HepG2 (cell line): ENCODE measurements at regions not wholly inside any gene's neighbourhood (a gene's known extent, or its start where the extent isn't known, plus 50 kb on each side); places are given as distances from the start of the nearest gene placed in this dataset.

Source experiments
- ATAC-seq: fragments of 200-7000 bp; cut with Tn5 transposase; 3 replicates; pipeline ENCODE4 v1.9.1; 2020; ENCODE audit warnings: mild to moderate bottlenecking, moderate library complexity
- BruUV-seq: library from RNA; stranded (reverse); fragments of 400-500 nt; replicated peaks from 2 replicates; lab custom pipeline; 2021; lab: Mats Ljungman, UMichigan
- CTCF ChIA-PET: fragments of 300-600 bp; formaldehyde crosslinking; extraction: SDS; loops from one replicate; lab custom pipeline; 2021; ENCODE audit warnings: low total read pairs, inconsistent platforms, low intra/inter-chr PET ratio; lab: Yijun Ruan, JAX
- POLR2A ChIA-PET: fragments of 350-600 bp; sonication (Branson Sonifier 250); formaldehyde crosslinking; loops from one replicate; lab custom pipeline; 2020; ENCODE audit warnings: antibody characterized with exemption, inconsistent platforms; lab: Yijun Ruan, JAX
- DNase-seq: peaks from one replicate; pipeline ENCODE4 v3.0.0-alpha.2; 2015; ENCODE audit warnings: low spot score
- FAIRE-seq: peaks from 3 replicates; lab custom pipeline; 2011; peaks lifted over from hg19 to GRCh38; lab: Jason Lieb, UNC
- H2AFZ ChIP-seq: one replicate; pipeline ENCODE4 v1.6.1; 2011; ENCODE audit warnings: low read length, inconsistent platforms
- H3K27ac ChIP-seq: fragments of 300-600 bp; 3 replicates; pipeline ENCODE4 v1.8.0; 2011; ENCODE audit warnings: mixed run types, mild to moderate bottlenecking, mixed read lengths, low read length, inconsistent platforms; ENCODE audit not compliant: insufficient read depth; ENCODE audit errors: extremely low read length
- H3K27me3 ChIP-seq, 2 experiments: fragments of 200-600 bp in 1 of 2; 2 replicates in 1 of 2; 3 replicates in 1 of 2; pipeline versions ENCODE4 v1.6.0 to v1.8.0; 2011; ENCODE audit warnings: low read length in 2 of 2, mild to moderate bottlenecking in 2 of 2, moderate library complexity in 2 of 2, inconsistent platforms in 1 of 2; ENCODE audit not compliant: insufficient read depth in 2 of 2, control insufficient read depth in 1 of 2
- H3K36me3 ChIP-seq, 2 experiments: fragments of 200-600 bp in 1 of 2; replicated peaks in 1 of 2; 2 replicates in 1 of 2; 3 replicates in 1 of 2; pipeline versions ENCODE4 v1.5.1 to v1.8.0; 2011; ENCODE audit warnings: low read length in 2 of 2, inconsistent platforms in 1 of 2; ENCODE audit not compliant: insufficient read depth in 2 of 2, control insufficient read depth in 1 of 2
- H3K4me1 ChIP-seq: 2 replicates; pipeline ENCODE4 v1.5.1; 2012; ENCODE audit warnings: low read length, inconsistent platforms; ENCODE audit not compliant: insufficient read depth
- H3K4me2 ChIP-seq: 2 replicates; pipeline ENCODE4 v1.6.0; 2011; ENCODE audit warnings: low read depth, low read length, inconsistent platforms
- H3K4me3 ChIP-seq, 3 experiments: fragments of 200-600 bp in 1 of 3; sonication (generic), shearing (Covaris generic) in 1 of 3; replicated peaks in 1 of 3; 2 replicates each; pipeline ENCODE4 v1.5.1; 2011 to 2016; ENCODE audit warnings: low read length in 3 of 3, inconsistent platforms in 2 of 3, low read depth in 2 of 3, mild to moderate bottlenecking in 2 of 3, control low read depth in 1 of 3, mixed read lengths in 1 of 3; ENCODE audit not compliant: insufficient read depth in 1 of 3
- H3K79me2 ChIP-seq: one replicate; pipeline ENCODE4 v1.6.1; 2011; ENCODE audit warnings: low read length, inconsistent platforms; ENCODE audit not compliant: insufficient read depth
- H3K9ac ChIP-seq: 2 replicates; pipeline ENCODE4 v1.6.0; 2011; ENCODE audit warnings: mild to moderate bottlenecking, low read depth, low read length, inconsistent platforms; ENCODE audit not compliant: insufficient read depth
- H3K9me3 ChIP-seq: 2 replicates; pipeline ENCODE4 v1.5.1; 2012; ENCODE audit warnings: mild to moderate bottlenecking, low read length
- H4K20me1 ChIP-seq: 2 replicates; pipeline ENCODE4 v1.6.0; 2011; ENCODE audit warnings: inconsistent platforms, mild to moderate bottlenecking, low read length, moderate library complexity; ENCODE audit not compliant: insufficient read depth
- ARID3A ChIP-seq: IDR thresholded peaks from 2 replicates; pipeline ENCODE4 v1.6.1; 2012; ENCODE audit warnings: low read depth, low read length, improper control_type of control experiment
- HIC2 ChIP-seq: sonication (generic); formaldehyde crosslinking; IDR thresholded peaks from 2 replicates; pipeline ENCODE4 v1.9.0; 2022; ENCODE audit warnings: low read depth, missing genetic modification reagents
- KLF6 ChIP-seq: IDR thresholded peaks from 2 replicates; pipeline ENCODE4 v1.8.0; 2016; ENCODE audit warnings: missing biosample characterization, missing genetic modification reagents
- NR2F6 ChIP-seq, 2 experiments: IDR thresholded peaks; 2 replicates each; pipeline ENCODE4 v1.6.1; 2016; ENCODE audit warnings: antibody characterized with exemption in 1 of 2, mild to moderate bottlenecking in 1 of 2
- REL ChIP-seq: sonication (generic); formaldehyde crosslinking; conservative IDR thresholded peaks from 2 replicates; pipeline ENCODE4 v1.8.0; 2022; ENCODE audit warnings: mild to moderate bottlenecking, missing genetic modification reagents, moderate library complexity
- SAFB2 ChIP-seq: sonication (generic); formaldehyde crosslinking; IDR thresholded peaks from 2 replicates; pipeline ENCODE4 v1.5.1; 2020; ENCODE audit warnings: missing genetic modification reagents, low read depth, mild to moderate bottlenecking, borderline replicate concordance
- XRCC5 ChIP-seq: fragments of 200-400 bp; formaldehyde crosslinking; optimal IDR thresholded peaks from 2 replicates; pipeline ENCODE3; 2017; ENCODE audit warnings: mild to moderate bottlenecking, low read length
- ZNF205 ChIP-seq: IDR thresholded peaks from 2 replicates; pipeline ENCODE4 v1.6.1; 2018; ENCODE audit warnings: missing biosample characterization, missing genetic modification reagents
- ZNF510 ChIP-seq: sonication (generic); formaldehyde crosslinking; IDR thresholded peaks from 2 replicates; pipeline ENCODE4 v1.4.0; 2020; ENCODE audit warnings: low read depth, mild to moderate bottlenecking, missing genetic modification reagents
- ZNF570 ChIP-seq: sonication (generic); formaldehyde crosslinking; IDR thresholded peaks from 2 replicates; pipeline ENCODE4 v1.4.0; 2020; ENCODE audit warnings: mild to moderate bottlenecking, missing genetic modification reagents, borderline replicate concordance
- WGBS: methylation state at CpG from one replicate; pipeline ENCODE4 v1.1.6; 2017; ENCODE audit warnings: low lambda C conversion rate; 5-methylcytosine and 5-hydroxymethylcytosine counted together
- in situ Hi-C: cut with HindIII; loops from 2 replicates; pipeline ENCODE4 v1.10.0; 2017; ENCODE audit warnings: low pct_unique_long_range_greater_than_20kb; ENCODE audit not compliant: extremely low pct_ligation_motif_present
- intact Hi-C: fragments of 100-400 bp; cut with micrococcal nuclease; formaldehyde crosslinking; loops from one replicate; pipeline ENCODE4 v1.10.0; 2022; ENCODE audit not compliant: unreplicated experiment
- TF ChIP-seq, protein P1 (sequence below): sonication (generic); formaldehyde crosslinking; IDR thresholded peaks from 2 replicates; pipeline ENCODE4 v1.5.0; 2020; ENCODE audit warnings: mild to moderate bottlenecking, missing genetic modification reagents, borderline replicate concordance
- TF ChIP-seq, protein P2 (sequence below): IDR thresholded peaks from 2 replicates; pipeline ENCODE4 v1.6.1; 2016; ENCODE audit warnings: control low read depth

DNA sequence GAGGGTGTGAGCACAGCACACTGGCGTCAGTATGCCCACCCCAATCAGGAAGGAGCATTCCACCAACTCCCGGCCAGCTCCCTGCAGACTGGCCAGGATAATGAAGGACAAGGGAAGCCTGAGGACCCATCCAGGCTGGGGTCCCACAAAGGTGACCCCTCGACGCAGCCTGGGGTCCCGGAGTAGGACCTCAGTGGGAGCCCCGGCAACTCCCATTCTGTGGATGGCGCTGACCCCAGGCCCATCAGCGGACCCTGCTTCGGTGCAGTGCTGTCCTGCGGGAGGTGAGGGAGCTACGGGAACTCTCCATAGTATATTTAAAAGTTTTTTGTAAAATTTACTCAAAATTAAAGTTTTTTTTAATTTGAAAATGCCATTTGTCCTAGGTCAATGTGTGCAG, 137.7 kb upstream of the NKX1-1 start:
- peaks cover 9 to 54% of the 10 kb centered on the region in 2 experiments; a peak in 4 of 5 replicates for H3K27me3 ChIP-seq
- no peak overlapping the region for H3K4me3 ChIP-seq
- ChIA-PET POLR2A (interaction anchor here (0.5 kb wide), 1 partner anchor 1539 kb away, joined by 3 read pairs; no protein-coding TSS in a partner anchor), CTCF (no interaction called here)
- no peaks in the 10 kb centered on the region for H3K9me3 ChIP-seq
- intact Hi-C loops, result no loop called here
- no peak for TF ChIP-seq HIC2 (CRISPR knock-in tag)
- TF ChIP-seq ZNF570, result no peak
- TF ChIP-seq ARID3A, result no peak
- no peak for TF ChIP-seq REL
- TF ChIP-seq, protein P1, sequence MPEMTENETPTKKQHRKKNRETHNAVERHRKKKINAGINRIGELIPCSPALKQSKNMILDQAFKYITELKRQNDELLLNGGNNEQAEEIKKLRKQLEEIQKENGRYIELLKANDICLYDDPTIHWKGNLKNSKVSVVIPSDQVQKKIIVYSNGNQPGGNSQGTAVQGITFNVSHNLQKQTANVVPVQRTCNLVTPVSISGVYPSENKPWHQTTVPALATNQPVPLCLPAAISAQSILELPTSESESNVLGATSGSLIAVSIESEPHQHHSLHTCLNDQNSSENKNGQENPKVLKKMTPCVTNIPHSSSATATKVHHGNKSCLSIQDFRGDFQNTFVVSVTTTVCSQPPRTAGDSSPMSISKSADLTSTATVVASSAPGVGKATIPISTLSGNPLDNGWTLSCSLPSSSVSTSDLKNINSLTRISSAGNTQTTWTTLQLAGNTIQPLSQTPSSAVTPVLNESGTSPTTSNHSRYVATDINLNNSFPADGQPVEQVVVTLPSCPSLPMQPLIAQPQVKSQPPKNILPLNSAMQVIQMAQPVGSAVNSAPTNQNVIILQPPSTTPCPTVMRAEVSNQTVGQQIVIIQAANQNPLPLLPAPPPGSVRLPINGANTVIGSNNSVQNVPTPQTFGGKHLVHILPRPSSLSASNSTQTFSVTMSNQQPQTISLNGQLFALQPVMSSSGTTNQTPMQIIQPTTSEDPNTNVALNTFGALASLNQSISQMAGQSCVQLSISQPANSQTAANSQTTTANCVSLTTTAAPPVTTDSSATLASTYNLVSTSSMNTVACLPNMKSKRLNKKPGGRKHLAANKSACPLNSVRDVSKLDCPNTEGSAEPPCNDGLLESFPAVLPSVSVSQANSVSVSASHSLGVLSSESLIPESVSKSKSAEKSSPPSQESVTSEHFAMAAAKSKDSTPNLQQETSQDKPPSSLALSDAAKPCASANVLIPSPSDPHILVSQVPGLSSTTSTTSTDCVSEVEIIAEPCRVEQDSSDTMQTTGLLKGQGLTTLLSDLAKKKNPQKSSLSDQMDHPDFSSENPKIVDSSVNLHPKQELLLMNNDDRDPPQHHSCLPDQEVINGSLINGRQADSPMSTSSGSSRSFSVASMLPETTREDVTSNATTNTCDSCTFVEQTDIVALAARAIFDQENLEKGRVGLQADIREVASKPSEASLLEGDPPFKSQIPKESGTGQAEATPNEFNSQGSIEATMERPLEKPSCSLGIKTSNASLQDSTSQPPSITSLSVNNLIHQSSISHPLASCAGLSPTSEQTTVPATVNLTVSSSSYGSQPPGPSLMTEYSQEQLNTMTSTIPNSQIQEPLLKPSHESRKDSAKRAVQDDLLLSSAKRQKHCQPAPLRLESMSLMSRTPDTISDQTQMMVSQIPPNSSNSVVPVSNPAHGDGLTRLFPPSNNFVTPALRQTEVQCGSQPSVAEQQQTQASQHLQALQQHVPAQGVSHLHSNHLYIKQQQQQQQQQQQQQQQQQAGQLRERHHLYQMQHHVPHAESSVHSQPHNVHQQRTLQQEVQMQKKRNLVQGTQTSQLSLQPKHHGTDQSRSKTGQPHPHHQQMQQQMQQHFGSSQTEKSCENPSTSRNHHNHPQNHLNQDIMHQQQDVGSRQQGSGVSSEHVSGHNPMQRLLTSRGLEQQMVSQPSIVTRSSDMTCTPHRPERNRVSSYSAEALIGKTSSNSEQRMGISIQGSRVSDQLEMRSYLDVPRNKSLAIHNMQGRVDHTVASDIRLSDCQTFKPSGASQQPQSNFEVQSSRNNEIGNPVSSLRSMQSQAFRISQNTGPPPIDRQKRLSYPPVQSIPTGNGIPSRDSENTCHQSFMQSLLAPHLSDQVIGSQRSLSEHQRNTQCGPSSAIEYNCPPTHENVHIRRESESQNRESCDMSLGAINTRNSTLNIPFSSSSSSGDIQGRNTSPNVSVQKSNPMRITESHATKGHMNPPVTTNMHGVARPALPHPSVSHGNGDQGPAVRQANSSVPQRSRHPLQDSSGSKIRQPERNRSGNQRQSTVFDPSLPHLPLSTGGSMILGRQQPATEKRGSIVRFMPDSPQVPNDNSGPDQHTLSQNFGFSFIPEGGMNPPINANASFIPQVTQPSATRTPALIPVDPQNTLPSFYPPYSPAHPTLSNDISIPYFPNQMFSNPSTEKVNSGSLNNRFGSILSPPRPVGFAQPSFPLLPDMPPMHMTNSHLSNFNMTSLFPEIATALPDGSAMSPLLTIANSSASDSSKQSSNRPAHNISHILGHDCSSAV (CRISPR knock-in tag), result no peak
- TF ChIP-seq, protein P2, sequence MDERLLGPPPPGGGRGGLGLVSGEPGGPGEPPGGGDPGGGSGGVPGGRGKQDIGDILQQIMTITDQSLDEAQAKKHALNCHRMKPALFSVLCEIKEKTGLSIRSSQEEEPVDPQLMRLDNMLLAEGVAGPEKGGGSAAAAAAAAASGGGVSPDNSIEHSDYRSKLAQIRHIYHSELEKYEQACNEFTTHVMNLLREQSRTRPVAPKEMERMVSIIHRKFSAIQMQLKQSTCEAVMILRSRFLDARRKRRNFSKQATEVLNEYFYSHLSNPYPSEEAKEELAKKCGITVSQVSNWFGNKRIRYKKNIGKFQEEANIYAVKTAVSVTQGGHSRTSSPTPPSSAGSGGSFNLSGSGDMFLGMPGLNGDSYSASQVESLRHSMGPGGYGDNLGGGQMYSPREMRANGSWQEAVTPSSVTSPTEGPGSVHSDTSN (CRISPR knock-in tag), result no peak
- TF ChIP-seq SAFB2 (CRISPR knock-in tag), result no peak
- no peak for TF ChIP-seq KLF6 (CRISPR knock-in tag)
- TF ChIP-seq ZNF205 (CRISPR knock-in tag), result no peak
- no peak for TF ChIP-seq XRCC5
- TF ChIP-seq ZNF510 (CRISPR knock-in tag), result no peak
- no peak for TF ChIP-seq NR2F6 (IDR thresholded peaks at IDR 0.05)
- no peak for TF ChIP-seq NR2F6 (CRISPR knock-in tag; IDR thresholded peaks at IDR 0.05)
- 89% methylated on average over 6 of the region's 11 CpGs for WGBS
- H3K36me3 ChIP-seq, result no peaks in the 10 kb centered on the region
- no peak overlapping the region for H2AFZ ChIP-seq
- 0 out of 2 replicates have a peak, but pooled peaks cover 2% of the 10 kb centered on the region for H4K20me1 ChIP-seq
- BruUV-seq, result no TSS peak
- no peak overlapping the region for H3K4me2 ChIP-seq
- DNase-seq (no peak), FAIRE-seq (no peak), ATAC-seq (no peak)
- no peak overlapping the region for H3K9ac ChIP-seq
- H3K79me2 ChIP-seq, result no peaks in the 10 kb centered on the region
- H3K27ac ChIP-seq, result no peak overlapping the region
- in situ Hi-C loops, result no loop called here
- H3K4me1 ChIP-seq, result peaks cover 7% of the 10 kb centered on the region; the same call in 1 of the 2 replicates
